Stomach (tissue), 4 donors: ENCODE measurements at regions not wholly inside any gene's neighbourhood (a gene's known extent, or its start where the extent isn't known, plus 50 kb on each side); places are given as distances from the start of the nearest gene placed in this dataset.

ENCODE experiments used
- CTCF ChIP-seq, 7 experiments: fragments of 450-650 bp in 4 of 7; fragments of 200-600 bp in 3 of 7; sonication (generic) in 3 of 7; IDR thresholded peaks; one replicate each; pipeline ENCODE4 v1.5.1; 2016 to 2019; ENCODE audit warnings: antibody characterized with exemption in 7 of 7, control low read depth in 2 of 7, mild to moderate bottlenecking in 1 of 7
- POLR2A ChIP-seq, 4 donors: fragments of 450-650 bp; IDR thresholded peaks; one replicate each; pipeline ENCODE4 v1.6.1; 2016; ENCODE audit warnings: antibody characterized with exemption in 4 of 4, control low read depth in 2 of 4, mild to moderate bottlenecking in 1 of 4, moderate library complexity in 1 of 4
- POLR2AphosphoS5 ChIP-seq, 3 donors: sonication (generic); formaldehyde crosslinking; IDR thresholded peaks; one replicate each; pipeline ENCODE4 v1.6.1; 2016; ENCODE audit warnings: antibody characterized with exemption in 3 of 3

- TF ChIP-seq CTCF (IDR thresholded peaks at IDR 0.05) = no peak
- TF ChIP-seq POLR2AphosphoS5 (IDR thresholded peaks at IDR 0.05) = no peak
- no peak for TF ChIP-seq POLR2A (IDR thresholded peaks at IDR 0.05)
Observed at GRCh38 chr2:120683081-120683480, 52.6 kb upstream of the GLI2 start.
